Naive thymus-derived CD8-positive, alpha-beta T cell (primary cell): ENCODE measurements at regions not wholly inside any gene's neighbourhood (a gene's known extent, or its start where the extent isn't known, plus 50 kb on each side); places are given as distances from the start of the nearest gene placed in this dataset.
A peak's percentile ranks its signal among the peaks of the same experiment; 100 is the strongest.
"Not testable (repeated sequence)": the region's sequence is repeated elsewhere in the genome, so short reads cannot be mapped to it uniquely, and the experiment has no call there.

Experiments used
- ATAC-seq, 2 donors: fragments of 150-1000 bp; cut with Tn5 transposase in 1 of 2; sonication (Bioruptor Pico), chemical (Tn5 transposase) in 1 of 2; 1 replicate in 1 of 2; 2 replicates in 1 of 2; pipeline ENCODE4 v1.10.0; 2021; ENCODE audit warnings: mild to moderate bottlenecking in 2 of 2, moderate library complexity in 2 of 2
- POLR2A ChIA-PET: fragments of 350-600 bp; sonication (Branson Sonifier 250); formaldehyde crosslinking; loops from one replicate; lab custom pipeline; 2021; ENCODE audit warnings: antibody characterized with exemption; lab: Charles Lee
- DNase-seq, 10 donors: peaks; one replicate each; pipeline versions ENCODE4 v3.0.0 to v3.0.0-alpha.2; 2020 to 2022
- H3K27ac Mint-ChIP-seq, 10 donors: one replicate each; pipeline ENCODE4 v1.8.0; 2020 to 2022; ENCODE audit warnings: mild to moderate bottlenecking in 10 of 10, mixed read lengths in 10 of 10, moderate library complexity in 4 of 10, inconsistent platforms in 1 of 10
- H3K27me3 Mint-ChIP-seq, 5 donors: one replicate each; pipeline ENCODE4 v1.8.0; 2021 to 2022; ENCODE audit warnings: mixed read lengths in 5 of 5
- H3K36me3 Mint-ChIP-seq, 3 donors: one replicate each; pipeline ENCODE4 v1.8.0; 2020 to 2022; ENCODE audit warnings: mixed read lengths in 3 of 3, mild to moderate bottlenecking in 2 of 3, inconsistent platforms in 1 of 3
- H3K4me1 Mint-ChIP-seq, 4 donors: one replicate each; pipeline ENCODE4 v1.8.0; 2021 to 2022; ENCODE audit warnings: mixed read lengths in 4 of 4
- H3K4me3 Mint-ChIP-seq, 10 donors: one replicate each; pipeline ENCODE4 v1.8.0; 2020 to 2022; ENCODE audit warnings: mild to moderate bottlenecking in 10 of 10, mixed read lengths in 10 of 10, moderate library complexity in 6 of 10, inconsistent platforms in 1 of 10
- H3K9me3 Mint-ChIP-seq, 9 donors: one replicate each; pipeline ENCODE4 v1.8.0; 2020 to 2022; ENCODE audit warnings: mixed read lengths in 9 of 9, mild to moderate bottlenecking in 3 of 9, inconsistent platforms in 1 of 9, moderate library complexity in 1 of 9

DNA sequence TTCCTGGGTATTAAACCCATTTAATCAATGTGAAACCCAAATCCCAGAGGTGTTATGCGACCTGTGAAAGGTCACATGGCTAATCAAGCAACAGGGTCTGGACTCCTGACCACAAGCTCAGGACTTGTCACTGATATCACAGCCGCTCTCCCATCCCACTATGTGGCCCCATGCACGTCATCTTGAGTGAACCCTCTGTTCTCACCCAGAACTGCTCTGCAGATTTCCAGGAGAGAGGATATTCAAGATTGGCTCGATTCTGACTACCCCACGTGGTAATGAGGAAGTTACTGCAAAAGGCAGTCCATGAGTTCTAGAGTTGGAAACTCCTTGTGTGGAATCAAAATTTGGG is 173.5 kb upstream of the ETV3 start:
- H3K4me3 Mint-ChIP-seq = no peak overlapping the region
- peaks cover 0 to 17% (median 0%) of the 10 kb centered on the region in 3 donors for H3K36me3 Mint-ChIP-seq
- ATAC-seq = no peak
- H3K27ac Mint-ChIP-seq = no peak overlapping the region
- POLR2A ChIA-PET = no interaction called here
- H3K9me3 Mint-ChIP-seq = peaks cover 0 to 24% (median 9%) of the 10 kb centered on the region in 9 donors
- DNase-seq = no peak
- H3K27me3 Mint-ChIP-seq = peaks cover 31 to 60% (median 51%) of the 10 kb centered on the region in 5 donors
- H3K4me1 Mint-ChIP-seq = no peaks in the 10 kb centered on the region

DNA sequence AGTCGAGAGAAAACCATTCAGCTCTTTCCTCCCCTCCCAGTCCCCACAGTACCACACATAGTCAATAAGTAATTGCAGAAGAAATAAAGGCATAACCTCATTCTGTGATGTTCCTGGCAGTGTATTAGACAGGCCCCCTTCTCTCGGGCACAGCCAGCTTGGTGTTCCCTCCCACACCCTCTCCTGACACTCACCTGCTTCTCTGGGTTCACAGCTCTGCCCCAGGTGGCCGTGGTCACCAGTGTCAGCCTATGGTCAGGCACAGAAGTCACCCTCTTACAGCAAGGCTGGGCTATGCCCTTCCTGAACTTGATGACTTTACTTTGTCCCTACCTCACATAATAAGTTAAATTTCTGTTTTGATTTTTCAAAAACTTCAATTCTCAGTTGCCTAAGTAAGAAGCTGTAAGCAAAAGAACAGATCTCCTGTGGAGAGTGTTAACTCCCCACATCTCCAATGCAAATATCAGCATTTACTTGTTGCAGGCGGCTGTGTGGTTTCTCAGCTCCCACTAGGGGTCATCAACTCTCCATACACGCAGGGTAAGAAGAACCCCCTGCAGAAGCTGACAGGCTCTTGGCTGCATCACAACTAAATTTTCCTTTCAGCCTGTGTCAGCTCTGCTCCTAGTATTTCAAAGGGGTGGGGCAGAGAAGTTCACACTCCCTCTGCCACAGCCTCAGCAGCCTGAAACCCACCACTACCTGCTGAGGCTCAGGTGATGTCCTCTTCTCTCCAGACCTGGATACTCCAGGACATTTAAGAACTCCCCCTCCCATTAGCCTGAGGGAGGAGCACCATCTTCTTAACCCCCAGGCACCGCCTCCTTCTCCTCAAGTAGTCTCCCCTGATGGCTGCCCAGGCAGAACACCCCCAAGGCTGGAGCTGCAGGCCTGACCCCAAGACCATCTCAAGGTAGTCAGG is 172.9 kb upstream of the ETV3 start:
- H3K27ac Mint-ChIP-seq, POLR2A ChIA-PET, ATAC-seq, H3K4me1 Mint-ChIP-seq, DNase-seq, H3K4me3 Mint-ChIP-seq: not testable (repeated sequence)
- Mint-ChIP-seq H3K27me3 (peaks cover 31 to 60% (median 48%) of the 10 kb centered on the region in 5 donors), H3K36me3 (peaks cover 0 to 12% (median 0%) of the 10 kb centered on the region in 3 donors), H3K9me3 (peaks cover 0 to 17% (median 5%) of the 10 kb centered on the region in 9 donors)

DNA sequence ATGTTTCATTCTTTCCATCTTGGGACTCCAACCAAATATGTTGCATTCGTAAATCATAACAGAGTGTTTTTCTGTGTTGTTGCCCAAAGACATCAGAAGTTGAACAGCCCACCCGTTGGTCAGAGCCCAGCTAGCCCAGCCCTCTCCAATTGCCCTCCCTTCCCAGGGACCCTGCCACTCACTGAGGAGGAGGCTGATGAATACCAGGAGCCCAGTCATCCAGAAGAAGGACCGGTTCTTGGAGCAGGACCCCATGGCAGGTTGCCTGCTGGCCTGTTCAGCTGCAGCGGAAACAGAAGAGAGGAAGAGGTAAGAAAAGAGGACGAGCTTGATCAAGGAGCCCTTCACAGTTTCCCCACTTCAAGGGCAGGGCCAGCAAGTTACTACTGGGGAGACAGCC is 172.2 kb upstream of the ETV3 start:
- DNase-seq (no peak), ATAC-seq (no peak)
- peaks cover 31 to 60% (median 48%) of the 10 kb centered on the region in 5 donors for H3K27me3 Mint-ChIP-seq
- H3K9me3 Mint-ChIP-seq = peaks cover 0 to 11% (median 4%) of the 10 kb centered on the region in 9 donors
- H3K36me3 Mint-ChIP-seq = peaks cover 0 to 12% (median 0%) of the 10 kb centered on the region in 3 donors
- peak overlapping the region in 1 of 10 donors; percentile 57 for H3K27ac Mint-ChIP-seq
- H3K4me3 Mint-ChIP-seq = no peak overlapping the region
- POLR2A ChIA-PET = no interaction called here
- H3K4me1 Mint-ChIP-seq = no peaks in the 10 kb centered on the region

DNA sequence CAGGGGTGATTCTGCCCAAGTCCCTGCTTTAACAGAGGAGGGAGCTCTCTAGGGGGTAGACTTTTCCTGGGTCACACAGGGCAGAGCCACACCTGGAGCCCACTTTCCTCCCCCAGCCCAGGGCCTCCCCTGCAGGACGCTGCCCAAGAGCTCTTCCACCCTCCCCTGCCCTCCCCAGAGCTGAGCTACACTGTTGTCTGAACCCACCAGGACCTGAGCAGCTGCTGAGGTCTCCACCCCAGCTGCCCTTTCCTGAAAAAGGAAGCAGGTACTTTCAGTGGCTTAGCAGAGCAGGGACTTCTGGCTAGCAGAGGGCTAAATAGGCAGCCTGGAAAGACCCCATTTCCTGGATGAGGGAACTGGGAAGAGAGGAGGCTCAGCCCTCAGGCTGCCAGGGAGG is 169.3 kb upstream of the ETV3 start:
- H3K4me1 Mint-ChIP-seq = no peaks in the 10 kb centered on the region
- H3K27me3 Mint-ChIP-seq = peaks cover 13 to 45% (median 29%) of the 10 kb centered on the region in 5 donors
- DNase-seq = no peak
- H3K27ac Mint-ChIP-seq = no peak overlapping the region
- H3K4me3 Mint-ChIP-seq = no peak overlapping the region
- POLR2A ChIA-PET = no interaction called here
- no peak for ATAC-seq
- no peaks in the 10 kb centered on the region for H3K9me3 Mint-ChIP-seq
- H3K36me3 Mint-ChIP-seq = no peaks in the 10 kb centered on the region

DNA sequence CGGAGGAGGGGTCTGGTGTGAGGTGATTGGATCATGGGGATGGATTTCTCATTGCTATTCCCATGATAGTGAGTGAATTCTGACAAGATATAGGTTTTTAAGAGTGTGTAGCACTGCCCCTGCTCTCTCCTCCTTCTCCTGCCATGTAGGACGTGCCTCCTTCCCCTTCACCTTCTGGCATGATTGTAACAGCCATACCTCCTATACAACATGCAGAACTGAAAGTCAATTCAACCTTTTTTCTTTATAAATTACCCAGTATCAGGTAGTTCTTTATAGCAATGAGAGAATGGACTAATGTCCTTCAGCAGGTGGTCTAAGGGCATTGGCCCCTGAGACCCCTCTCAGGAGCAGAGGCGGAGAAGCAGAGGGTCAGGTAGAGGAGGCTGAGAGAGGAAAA is 168.7 kb upstream of the ETV3 start:
- Mint-ChIP-seq H3K36me3 (no peaks in the 10 kb centered on the region), H3K4me3 (no peak overlapping the region), H3K27me3 (peaks cover 9 to 39% (median 23%) of the 10 kb centered on the region in 5 donors), H3K9me3 (no peaks in the 10 kb centered on the region), H3K4me1 (no peaks in the 10 kb centered on the region), H3K27ac (no peak overlapping the region)
- DNase-seq (no peak), ATAC-seq (no peak)
- POLR2A ChIA-PET = no interaction called here

DNA sequence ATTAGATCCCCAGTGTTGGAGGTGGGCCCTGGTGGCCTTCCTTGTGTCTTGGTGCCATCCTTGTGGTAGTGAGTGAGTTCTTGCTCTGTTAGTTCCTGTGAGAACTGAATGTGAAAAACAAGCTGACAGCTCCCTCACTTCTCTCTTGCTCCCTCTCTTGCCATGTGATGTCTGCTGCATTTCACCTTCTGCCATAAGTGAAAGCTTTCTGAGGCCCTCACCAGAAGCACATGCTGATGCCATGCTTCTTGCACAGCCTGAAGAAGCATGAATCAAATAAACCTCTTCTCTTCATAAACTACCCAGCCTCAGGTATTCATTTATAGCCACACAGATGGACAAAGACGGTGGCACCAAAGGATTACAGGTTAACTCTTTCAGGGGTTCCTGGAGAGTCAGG is 166.1 kb upstream of the ETV3 start:
- H3K9me3 Mint-ChIP-seq = no peaks in the 10 kb centered on the region
- H3K27ac Mint-ChIP-seq = no peak overlapping the region
- no peak for DNase-seq
- no peak overlapping the region for H3K4me3 Mint-ChIP-seq
- H3K4me1 Mint-ChIP-seq = no peaks in the 10 kb centered on the region
- H3K36me3 Mint-ChIP-seq = no peaks in the 10 kb centered on the region
- POLR2A ChIA-PET = no interaction called here
- H3K27me3 Mint-ChIP-seq = peaks cover 0 to 13% (median 8%) of the 10 kb centered on the region in 5 donors
- no peak for ATAC-seq

DNA sequence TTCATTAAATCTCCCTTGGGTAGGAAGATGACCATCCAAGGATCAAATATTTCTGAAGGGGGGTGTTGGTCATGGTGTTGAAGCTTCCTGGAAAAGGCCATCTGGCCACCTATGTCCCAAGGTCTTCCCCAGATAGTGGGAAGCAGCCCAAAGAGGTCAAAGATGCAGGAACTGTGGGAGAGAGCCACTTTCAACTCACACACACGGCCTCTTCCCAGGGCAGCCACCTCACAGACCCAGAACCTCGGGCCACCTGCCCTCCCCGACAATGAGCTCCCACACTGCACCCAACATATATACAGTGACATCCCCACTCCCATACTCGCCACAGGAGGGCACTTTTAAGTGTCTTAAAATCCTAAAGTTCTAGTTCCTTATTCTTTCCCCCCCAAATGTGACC is 164.5 kb upstream of the ETV3 start:
- DNase-seq = no peak
- POLR2A ChIA-PET = no interaction called here
- ATAC-seq = no peak
- H3K4me1 Mint-ChIP-seq = no peaks in the 10 kb centered on the region
- no peaks in the 10 kb centered on the region for H3K9me3 Mint-ChIP-seq
- no peaks in the 10 kb centered on the region for H3K36me3 Mint-ChIP-seq
- no peak overlapping the region for H3K4me3 Mint-ChIP-seq
- peaks cover 0 to 5% (median 2%) of the 10 kb centered on the region in 5 donors for H3K27me3 Mint-ChIP-seq
- no peak overlapping the region for H3K27ac Mint-ChIP-seq

DNA sequence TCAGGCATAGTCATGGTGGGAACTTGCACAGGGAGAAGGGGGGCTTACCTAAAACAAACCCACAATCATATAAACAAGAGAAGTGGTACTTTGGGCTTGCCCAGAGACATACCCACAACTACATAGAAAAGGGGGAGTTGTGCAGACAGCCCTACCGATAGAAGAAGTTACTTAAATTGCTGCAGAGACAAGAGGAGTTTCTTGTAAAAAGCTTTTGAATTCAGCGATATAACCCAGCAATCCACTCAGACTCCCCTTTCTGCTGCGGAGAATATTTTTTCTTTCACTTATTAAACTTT is 164.0 kb upstream of the ETV3 start:
- Mint-ChIP-seq H3K9me3 (no peaks in the 10 kb centered on the region), H3K27me3 (peaks cover 0 to 4% (median 1%) of the 10 kb centered on the region in 5 donors), H3K4me3 (no peak overlapping the region), H3K36me3 (no peaks in the 10 kb centered on the region), H3K27ac (no peak overlapping the region), H3K4me1 (no peaks in the 10 kb centered on the region)
- no peak for ATAC-seq
- no peak for DNase-seq
- POLR2A ChIA-PET = no interaction called here

DNA sequence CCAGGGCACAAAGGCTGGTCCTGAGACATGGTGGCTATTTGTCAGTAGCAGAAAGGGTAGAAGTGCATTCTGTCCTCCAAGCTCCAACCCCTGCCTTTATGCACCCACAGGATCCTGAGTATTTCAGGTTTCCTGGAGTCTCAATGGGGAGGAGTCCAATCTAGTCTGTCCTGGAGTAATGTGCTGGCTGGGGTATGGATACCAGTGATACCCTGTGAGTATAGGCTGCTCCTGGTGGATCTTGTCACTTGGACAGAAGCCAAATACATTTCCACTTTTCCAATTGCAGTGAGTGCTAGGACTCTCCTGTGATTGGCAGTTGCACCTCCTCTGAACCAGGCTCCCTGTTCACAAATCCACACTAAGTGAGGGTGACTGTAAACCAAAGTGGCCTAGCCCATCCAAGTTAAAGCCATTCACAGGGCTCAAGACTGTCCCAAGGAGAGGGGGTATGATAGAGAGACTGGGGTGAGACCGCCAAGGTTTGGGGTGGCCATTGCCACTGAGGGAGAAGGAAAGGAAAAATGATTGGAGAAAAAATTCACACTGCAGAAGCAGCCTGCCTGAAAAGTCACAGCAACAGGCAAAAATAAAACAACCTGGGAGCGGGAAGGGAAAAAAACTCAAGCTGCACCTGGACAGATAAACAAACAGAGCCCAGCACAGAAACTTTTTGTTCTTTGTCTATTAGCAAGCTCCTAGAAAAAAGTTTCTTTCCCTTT is 163.4 kb upstream of the ETV3 start:
- Mint-ChIP-seq H3K9me3 (no peaks in the 10 kb centered on the region), H3K4me3 (no peak overlapping the region), H3K4me1 (no peaks in the 10 kb centered on the region), H3K27me3 (peaks cover 0 to 7% (median 6%) of the 10 kb centered on the region in 5 donors), H3K27ac (no peak overlapping the region), H3K36me3 (no peaks in the 10 kb centered on the region)
- no peak for DNase-seq
- no peak for ATAC-seq
- POLR2A ChIA-PET = no interaction called here

DNA sequence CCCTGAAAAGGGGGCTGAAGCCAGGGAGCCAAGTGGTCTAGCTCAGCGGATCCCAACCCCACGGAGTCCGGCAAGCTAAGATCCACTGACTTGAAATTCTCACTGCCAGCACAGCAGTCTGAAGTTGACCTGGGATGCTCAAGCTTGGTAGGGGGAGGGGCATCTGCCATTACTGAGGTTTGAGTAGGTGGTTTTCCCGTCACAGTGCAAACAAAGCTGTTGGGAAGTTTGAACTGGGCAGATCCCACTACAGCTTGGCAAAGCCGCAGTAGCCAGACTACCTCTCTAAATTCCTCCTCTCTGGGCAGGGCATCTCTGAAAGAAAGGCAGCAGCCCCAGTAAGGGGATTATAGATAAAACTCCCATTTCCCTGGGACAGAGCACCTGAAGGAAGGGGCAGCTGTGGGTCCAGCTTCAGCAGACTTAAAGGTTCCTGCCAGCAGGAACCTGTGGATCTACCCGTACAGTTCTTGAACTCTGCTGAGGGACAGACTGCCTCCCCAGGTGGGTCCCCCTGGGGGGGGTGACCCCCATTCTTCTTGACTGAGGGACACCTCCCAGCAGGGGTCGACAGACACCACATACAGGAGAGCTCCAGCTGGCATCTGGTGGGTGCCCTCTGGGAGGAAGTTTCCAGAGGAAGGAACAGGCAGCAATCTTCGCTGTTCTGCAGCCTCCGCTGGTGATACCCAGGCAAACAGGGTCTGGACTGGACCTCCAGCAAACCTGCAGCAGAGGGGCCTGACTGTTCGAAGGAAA is 156.4 kb upstream of the ETV3 start:
- POLR2A ChIA-PET, H3K27ac Mint-ChIP-seq, H3K9me3 Mint-ChIP-seq, DNase-seq, H3K4me3 Mint-ChIP-seq, H3K36me3 Mint-ChIP-seq, ATAC-seq, H3K4me1 Mint-ChIP-seq: not testable (repeated sequence)
- H3K27me3 Mint-ChIP-seq = peaks cover 13 to 36% (median 30%) of the 10 kb centered on the region in 5 donors

DNA sequence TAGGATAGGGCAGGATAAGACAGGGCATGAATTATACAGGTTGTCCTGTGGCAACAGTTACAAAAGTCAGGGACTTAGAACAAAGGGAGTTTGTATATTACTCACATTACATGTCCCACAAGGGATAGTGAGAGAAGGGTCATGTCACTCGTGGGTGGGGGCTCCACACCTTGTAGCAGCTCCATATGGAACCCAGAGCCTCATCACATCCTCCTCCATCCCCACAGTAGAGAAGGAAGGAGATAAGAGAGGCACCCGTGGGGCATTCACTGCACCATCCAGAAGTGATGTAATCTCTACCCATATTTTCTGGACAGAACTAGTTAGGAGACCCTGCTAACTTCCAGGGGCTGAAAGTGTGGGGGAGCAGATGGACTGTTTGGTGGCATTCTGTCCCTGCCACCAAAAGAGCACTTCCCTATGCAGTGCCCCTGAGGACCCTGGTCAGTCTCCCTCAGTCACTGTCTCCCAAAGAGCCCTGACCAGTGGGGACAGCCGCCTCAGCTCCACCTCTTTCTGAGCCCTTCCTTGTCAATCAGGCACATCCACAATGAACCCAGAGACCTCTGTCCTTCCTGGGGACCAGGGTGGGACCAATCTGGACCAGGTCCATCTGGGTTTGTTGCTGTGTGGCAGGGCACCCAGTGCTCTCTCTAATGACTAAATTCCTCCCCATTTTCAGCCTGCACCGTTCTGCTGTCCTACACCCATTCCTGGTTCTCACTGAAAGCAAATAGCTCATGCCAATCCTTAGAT is 154.8 kb upstream of the ETV3 start:
- peaks cover 0 to 4% (median 0%) of the 10 kb centered on the region in 4 donors for H3K4me1 Mint-ChIP-seq
- H3K9me3 Mint-ChIP-seq = peaks cover 0 to 2% (median 0%) of the 10 kb centered on the region in 9 donors
- H3K36me3 Mint-ChIP-seq = no peaks in the 10 kb centered on the region
- peaks cover 15 to 52% (median 42%) of the 10 kb centered on the region in 5 donors for H3K27me3 Mint-ChIP-seq
- POLR2A ChIA-PET = no interaction called here
- H3K4me3 Mint-ChIP-seq = no peak overlapping the region
- no peak overlapping the region for H3K27ac Mint-ChIP-seq
- DNase-seq (no peak), ATAC-seq (no peak)

DNA sequence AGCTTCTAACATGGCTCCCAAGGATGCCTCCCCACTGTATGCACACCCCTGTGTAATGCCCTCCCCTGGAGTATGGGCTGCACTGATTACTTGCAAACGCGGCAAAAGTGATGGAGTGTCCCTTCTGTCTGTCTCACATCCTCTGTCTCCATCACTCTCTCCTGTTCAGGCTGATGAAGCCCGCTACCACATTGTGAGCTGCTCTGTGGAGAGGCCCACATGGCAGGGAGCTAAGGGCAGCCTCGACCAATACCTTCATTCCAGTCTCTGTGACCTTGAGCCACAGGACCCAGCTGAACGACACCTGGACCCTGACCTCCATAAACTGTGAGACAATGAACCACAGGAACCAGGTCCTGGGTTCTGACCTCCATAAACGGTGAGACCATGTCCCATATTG is 154.1 kb upstream of the ETV3 start:
- peaks cover 14 to 59% (median 46%) of the 10 kb centered on the region in 5 donors for H3K27me3 Mint-ChIP-seq
- H3K4me1 Mint-ChIP-seq = peaks cover 0 to 4% (median 0%) of the 10 kb centered on the region in 4 donors
- H3K4me3 Mint-ChIP-seq = no peak overlapping the region

More for the DNA sequence above, 154.1 kb upstream of the ETV3 start:
- no peaks in the 10 kb centered on the region for H3K36me3 Mint-ChIP-seq
- ATAC-seq (no peak), DNase-seq (no peak)
- H3K27ac Mint-ChIP-seq = no peak overlapping the region
- POLR2A ChIA-PET = no interaction called here
- H3K9me3 Mint-ChIP-seq = peaks cover 0 to 2% (median 0%) of the 10 kb centered on the region in 9 donors
